SK-N-SH treated with all-trans-retinoic acid at 6 μM for 48 hours (cell line): ENCODE measurements at regions not wholly inside any gene's neighbourhood (a gene's known extent, or its start where the extent isn't known, plus 50 kb on each side); places are given as distances from the start of the nearest gene placed in this dataset.
"Not testable (repeated sequence)": the region's sequence is repeated elsewhere in the genome, so short reads cannot be mapped to it uniquely, and the experiment has no call there.

Experiments used
- ATAC-seq: fragments of 200-7000 bp; cut with Tn5 transposase; 3 replicates; pipeline ENCODE4 v1.9.1; 2020; ENCODE audit warnings: mild to moderate bottlenecking, moderate library complexity
- ARNTL ChIP-seq: fragments of 450-650 bp; formaldehyde crosslinking; IDR thresholded peaks from 2 replicates; pipeline ENCODE4 v1.5.0; 2020; ENCODE audit warnings: low read depth, mild to moderate bottlenecking, moderate library complexity, borderline replicate concordance
- BACH2 ChIP-seq: fragments of 250-450 bp; sonication (Bioruptor Pico); IDR thresholded peaks from 2 replicates; pipeline ENCODE4 v1.9.0; 2021; ENCODE audit warnings: mild to moderate bottlenecking, borderline replicate concordance
- CSRNP3 ChIP-seq: fragments of 250-450 bp; sonication (Bioruptor Pico); IDR thresholded peaks from 2 replicates; pipeline ENCODE4 v1.5.1; 2021; ENCODE audit warnings: mild to moderate bottlenecking, moderate library complexity
- ESRRG ChIP-seq: fragments of 250-450 bp; sonication (Bioruptor Pico); IDR thresholded peaks from 2 replicates; pipeline ENCODE4 v1.6.1; 2021; ENCODE audit warnings: mild to moderate bottlenecking
- GLIS3 ChIP-seq: fragments of 250-450 bp; sonication (Bioruptor Pico); IDR thresholded peaks from 2 replicates; pipeline ENCODE4 v1.5.0; 2020; ENCODE audit warnings: mild to moderate bottlenecking, moderate library complexity
- OSR1 ChIP-seq: fragments of 250-450 bp; sonication (Bioruptor Pico); IDR thresholded peaks from 2 replicates; pipeline ENCODE4 v1.8.0; 2022; ENCODE audit warnings: moderate library complexity, mild to moderate bottlenecking, inconsistent platforms
- RARB ChIP-seq: fragments of 250-450 bp; sonication (Bioruptor Pico); IDR thresholded peaks from 2 replicates; pipeline ENCODE4 v1.8.0; 2021; ENCODE audit warnings: mild to moderate bottlenecking, moderate library complexity
- SNAI2 ChIP-seq: fragments of 250-450 bp; sonication (Bioruptor Pico); IDR thresholded peaks from 2 replicates; pipeline ENCODE4 v1.5.0; 2020; ENCODE audit warnings: mild to moderate bottlenecking, moderate library complexity
- TCF4 ChIP-seq: fragments of 250-450 bp; sonication (Bioruptor Pico); IDR thresholded peaks from 2 replicates; pipeline ENCODE4 v1.8.0; 2021; ENCODE audit warnings: mild to moderate bottlenecking, moderate library complexity, borderline replicate concordance
- TOX ChIP-seq: fragments of 250-450 bp; sonication (Bioruptor Pico); IDR thresholded peaks from 2 replicates; pipeline ENCODE4 v1.8.0; 2021; ENCODE audit warnings: mild to moderate bottlenecking, moderate library complexity, borderline replicate concordance
- ZFP30 ChIP-seq: fragments of 450-650 bp; formaldehyde crosslinking; IDR thresholded peaks from 2 replicates; pipeline ENCODE4 v1.5.0; 2022; ENCODE audit warnings: mild to moderate bottlenecking, moderate library complexity
- ZNF565 ChIP-seq: fragments of 450-650 bp; formaldehyde crosslinking; conservative IDR thresholded peaks from 2 replicates; pipeline ENCODE4 v1.5.0; 2020; ENCODE audit warnings: low read depth, mild to moderate bottlenecking, moderate library complexity
- ZNF70 ChIP-seq: fragments of 450-650 bp; formaldehyde crosslinking; IDR thresholded peaks from 2 replicates; pipeline ENCODE4 v1.5.0; 2020; ENCODE audit warnings: mild to moderate bottlenecking, moderate library complexity
- ZNF8 ChIP-seq: fragments of 450-650 bp; formaldehyde crosslinking; IDR thresholded peaks from 2 replicates; pipeline ENCODE4 v1.5.0; 2020; ENCODE audit warnings: mild to moderate bottlenecking, moderate library complexity
- TF ChIP-seq, protein P1 (sequence below): fragments of 250-450 bp; sonication (Bioruptor Pico); IDR thresholded peaks from 2 replicates; pipeline ENCODE4 v1.5.0; 2020; ENCODE audit warnings: mild to moderate bottlenecking, moderate library complexity
- TF ChIP-seq, protein P2 (sequence below): fragments of 250-450 bp; sonication (Bioruptor Pico); IDR thresholded peaks from 2 replicates; pipeline ENCODE4 v1.8.0; 2020; ENCODE audit warnings: mild to moderate bottlenecking, moderate library complexity, borderline replicate concordance

DNA sequence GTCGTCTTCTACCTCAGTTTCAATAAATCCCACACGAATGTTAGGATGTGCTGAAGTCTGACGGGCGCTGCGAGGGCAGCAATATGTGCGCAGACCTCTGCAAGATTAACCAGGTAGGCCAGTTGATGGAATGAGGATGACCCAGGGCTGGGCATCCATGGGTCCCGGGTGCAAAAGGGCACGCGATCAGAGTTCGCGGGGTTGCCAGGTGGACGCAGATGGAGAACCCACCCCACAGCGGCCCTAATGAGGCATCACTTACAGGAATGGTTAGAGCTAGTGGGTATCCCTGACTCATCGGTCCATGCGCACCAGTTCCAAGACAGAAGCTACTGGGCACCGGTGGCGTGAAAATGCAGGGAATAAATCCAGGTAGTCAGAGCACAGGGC is 2116.0 kb downstream of the TP53TG3F start:
- no peak for TF ChIP-seq CSRNP3 (CRISPR knock-in tag)
- no peak for TF ChIP-seq ZNF70 (CRISPR knock-in tag)
- no peak for TF ChIP-seq ZNF8 (CRISPR knock-in tag)
- TF ChIP-seq, protein P1, sequence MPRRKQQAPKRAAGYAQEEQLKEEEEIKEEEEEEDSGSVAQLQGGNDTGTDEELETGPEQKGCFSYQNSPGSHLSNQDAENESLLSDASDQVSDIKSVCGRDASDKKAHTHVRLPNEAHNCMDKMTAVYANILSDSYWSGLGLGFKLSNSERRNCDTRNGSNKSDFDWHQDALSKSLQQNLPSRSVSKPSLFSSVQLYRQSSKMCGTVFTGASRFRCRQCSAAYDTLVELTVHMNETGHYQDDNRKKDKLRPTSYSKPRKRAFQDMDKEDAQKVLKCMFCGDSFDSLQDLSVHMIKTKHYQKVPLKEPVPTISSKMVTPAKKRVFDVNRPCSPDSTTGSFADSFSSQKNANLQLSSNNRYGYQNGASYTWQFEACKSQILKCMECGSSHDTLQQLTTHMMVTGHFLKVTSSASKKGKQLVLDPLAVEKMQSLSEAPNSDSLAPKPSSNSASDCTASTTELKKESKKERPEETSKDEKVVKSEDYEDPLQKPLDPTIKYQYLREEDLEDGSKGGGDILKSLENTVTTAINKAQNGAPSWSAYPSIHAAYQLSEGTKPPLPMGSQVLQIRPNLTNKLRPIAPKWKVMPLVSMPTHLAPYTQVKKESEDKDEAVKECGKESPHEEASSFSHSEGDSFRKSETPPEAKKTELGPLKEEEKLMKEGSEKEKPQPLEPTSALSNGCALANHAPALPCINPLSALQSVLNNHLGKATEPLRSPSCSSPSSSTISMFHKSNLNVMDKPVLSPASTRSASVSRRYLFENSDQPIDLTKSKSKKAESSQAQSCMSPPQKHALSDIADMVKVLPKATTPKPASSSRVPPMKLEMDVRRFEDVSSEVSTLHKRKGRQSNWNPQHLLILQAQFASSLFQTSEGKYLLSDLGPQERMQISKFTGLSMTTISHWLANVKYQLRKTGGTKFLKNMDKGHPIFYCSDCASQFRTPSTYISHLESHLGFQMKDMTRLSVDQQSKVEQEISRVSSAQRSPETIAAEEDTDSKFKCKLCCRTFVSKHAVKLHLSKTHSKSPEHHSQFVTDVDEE (CRISPR knock-in tag) = no peak
- TF ChIP-seq ZFP30 (CRISPR knock-in tag) = no peak
- TF ChIP-seq OSR1 (CRISPR knock-in tag) = no peak
- no peak for TF ChIP-seq ZNF565 (CRISPR knock-in tag)
- TF ChIP-seq, all 23 proteins: peak for 0
- ATAC-seq = no peak

DNA sequence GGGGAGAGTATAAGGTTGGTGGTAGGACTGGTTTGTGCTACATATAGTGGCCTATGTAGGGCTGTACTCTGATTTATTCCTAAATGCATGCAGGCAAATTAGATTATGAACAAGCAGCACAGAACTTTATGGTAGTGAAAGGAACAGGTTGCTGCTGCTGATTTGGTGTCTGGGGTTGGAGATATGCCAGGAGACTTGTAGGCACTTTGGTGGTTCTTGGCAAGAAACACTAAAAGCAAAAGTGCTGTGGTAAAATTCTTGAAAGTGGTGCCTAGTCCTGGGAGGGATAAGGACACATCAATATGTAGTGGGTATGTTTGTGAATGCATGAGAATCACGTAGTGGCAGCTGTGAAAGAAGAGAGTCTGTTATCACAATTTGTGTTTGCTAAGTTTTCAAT is 2126.0 kb downstream of the TP53TG3F start:
- no peak for ATAC-seq
- TF ChIP-seq, protein P2, sequence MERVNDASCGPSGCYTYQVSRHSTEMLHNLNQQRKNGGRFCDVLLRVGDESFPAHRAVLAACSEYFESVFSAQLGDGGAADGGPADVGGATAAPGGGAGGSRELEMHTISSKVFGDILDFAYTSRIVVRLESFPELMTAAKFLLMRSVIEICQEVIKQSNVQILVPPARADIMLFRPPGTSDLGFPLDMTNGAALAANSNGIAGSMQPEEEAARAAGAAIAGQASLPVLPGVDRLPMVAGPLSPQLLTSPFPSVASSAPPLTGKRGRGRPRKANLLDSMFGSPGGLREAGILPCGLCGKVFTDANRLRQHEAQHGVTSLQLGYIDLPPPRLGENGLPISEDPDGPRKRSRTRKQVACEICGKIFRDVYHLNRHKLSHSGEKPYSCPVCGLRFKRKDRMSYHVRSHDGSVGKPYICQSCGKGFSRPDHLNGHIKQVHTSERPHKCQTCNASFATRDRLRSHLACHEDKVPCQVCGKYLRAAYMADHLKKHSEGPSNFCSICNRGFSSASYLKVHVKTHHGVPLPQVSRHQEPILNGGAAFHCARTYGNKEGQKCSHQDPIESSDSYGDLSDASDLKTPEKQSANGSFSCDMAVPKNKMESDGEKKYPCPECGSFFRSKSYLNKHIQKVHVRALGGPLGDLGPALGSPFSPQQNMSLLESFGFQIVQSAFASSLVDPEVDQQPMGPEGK = no peak
- TF ChIP-seq ZNF70 (CRISPR knock-in tag) (no peak), ESRRG (no peak)

DNA sequence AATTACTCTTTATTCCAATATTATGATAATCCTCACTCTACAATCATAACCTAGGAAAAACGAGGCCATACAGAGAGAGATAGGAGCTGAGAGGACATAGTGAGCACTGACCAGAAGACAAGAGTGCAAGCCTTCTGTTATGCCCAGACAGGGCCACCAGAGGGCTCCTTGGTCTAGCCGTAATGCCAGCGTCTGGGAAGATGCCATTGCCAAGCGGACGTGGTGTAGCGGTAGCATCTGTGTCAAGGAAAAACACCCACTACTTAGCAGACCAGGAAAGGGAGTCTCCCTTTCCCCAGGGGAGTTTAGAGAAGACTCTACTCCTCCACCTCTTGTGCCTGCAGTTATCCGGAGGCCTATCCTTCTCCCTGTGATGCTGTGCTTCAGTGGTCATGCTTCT is 2131.5 kb downstream of the TP53TG3F start:
- ATAC-seq = not testable (repeated sequence)

DNA sequence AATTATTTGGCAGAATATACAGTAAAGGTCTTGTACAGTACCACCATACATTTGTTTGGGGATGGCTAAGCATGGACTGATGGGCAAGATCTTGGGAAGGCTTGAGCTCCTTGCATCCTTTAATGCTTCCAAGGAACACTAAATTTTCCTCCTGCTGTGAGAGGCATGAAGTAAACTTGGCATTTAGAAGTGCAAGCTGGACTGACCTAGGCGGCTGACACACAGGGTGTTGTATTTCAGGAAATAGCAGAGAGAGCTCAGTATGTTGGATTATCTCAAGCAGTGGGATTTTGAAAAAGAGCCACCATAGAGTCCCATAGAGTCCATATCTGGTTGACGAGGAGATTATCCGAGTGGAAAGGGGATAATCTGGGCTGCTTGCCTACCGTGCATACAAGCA is 2137.1 kb downstream of the TP53TG3F start:
- no peak for ATAC-seq
- no peak for TF ChIP-seq TOX (CRISPR knock-in tag)
- TF ChIP-seq GLIS3 (CRISPR knock-in tag) = no peak

GRCh38 chr16:35598696-35599332 is 2139.4 kb downstream of the TP53TG3F start:
- no peak for ATAC-seq
- TF ChIP-seq GLIS3 (CRISPR knock-in tag) (no peak), RARB (CRISPR knock-in tag) (no peak), BACH2 (CRISPR knock-in tag) (no peak), ZNF565 (CRISPR knock-in tag) (no peak), SNAI2 (no peak), ARNTL (no peak), TCF4 (CRISPR knock-in tag) (no peak), ZFP30 (CRISPR knock-in tag) (no peak), ESRRG (no peak)
- TF ChIP-seq, protein P2 = no peak
- TF ChIP-seq, protein P1 (CRISPR knock-in tag) = no peak
